H9 (cell line): ENCODE measurements at regions not wholly inside any gene's neighbourhood (a gene's known extent, or its start where the extent isn't known, plus 50 kb on each side); places are given as distances from the start of the nearest gene placed in this dataset.

Experiments used
- DNase-seq: peaks from one replicate; pipeline ENCODE4 v3.0.0-alpha.2; 2017
- H2AFZ ChIP-seq: one replicate; pipeline ENCODE4 v1.6.1; 2013; ENCODE audit warnings: mild to moderate bottlenecking, low read length, control low read depth, moderate library complexity
- H2AK5ac ChIP-seq: 2 replicates; pipeline ENCODE4 v1.6.1; 2013; ENCODE audit warnings: low read length, control low read depth, mixed read lengths; ENCODE audit not compliant: insufficient read length
- H2BK120ac ChIP-seq: one replicate; pipeline ENCODE4 v1.6.1; 2013; ENCODE audit warnings: low read depth, mild to moderate bottlenecking, low read length, control low read depth, inconsistent platforms; ENCODE audit not compliant: poor library complexity, severe bottlenecking
- H2BK12ac ChIP-seq: 2 replicates; pipeline ENCODE4 v1.6.1; 2013; ENCODE audit warnings: low read length, control low read depth, mixed read lengths, low read depth; ENCODE audit not compliant: insufficient read length
- H2BK15ac ChIP-seq: 2 replicates; pipeline ENCODE4 v1.6.1; 2013; ENCODE audit warnings: low read depth, low read length, control low read depth
- H2BK20ac ChIP-seq: one replicate; pipeline ENCODE4 v1.6.1; 2013; ENCODE audit warnings: low read depth, mild to moderate bottlenecking, low read length, control low read depth, inconsistent platforms; ENCODE audit not compliant: poor library complexity, severe bottlenecking
- H2BK5ac ChIP-seq: 2 replicates; pipeline ENCODE4 v1.6.1; 2013; ENCODE audit warnings: low read length, control low read depth, mixed read lengths; ENCODE audit not compliant: insufficient read length
- H3K14ac ChIP-seq: 2 replicates; pipeline ENCODE4 v1.6.1; 2013; ENCODE audit warnings: low read length, control low read depth; ENCODE audit not compliant: insufficient read depth
- H3K18ac ChIP-seq: 2 replicates; pipeline ENCODE4 v1.6.1; 2013; ENCODE audit warnings: low read depth, mild to moderate bottlenecking, mixed read lengths, low read length, control low read depth; ENCODE audit not compliant: insufficient read length
- H3K23ac ChIP-seq: 2 replicates; pipeline ENCODE4 v1.6.1; 2013; ENCODE audit warnings: low read length, control low read depth, mixed read lengths, low read depth; ENCODE audit not compliant: insufficient read length
- H3K23me2 ChIP-seq: 2 replicates; pipeline ENCODE4 v1.6.1; 2013; ENCODE audit warnings: low read depth, mild to moderate bottlenecking, mixed read lengths, low read length, control low read depth; ENCODE audit not compliant: insufficient read length, poor library complexity, severe bottlenecking
- H3K27ac ChIP-seq: 2 replicates; pipeline ENCODE4 v1.5.1; 2013; ENCODE audit warnings: low read length, control low read depth, mixed read lengths, low read depth; ENCODE audit not compliant: insufficient read length
- H3K27me3 ChIP-seq: 2 replicates; pipeline ENCODE4 v1.6.1; 2013; ENCODE audit warnings: low read length, control low read depth, inconsistent platforms; ENCODE audit not compliant: insufficient read depth
- H3K4ac ChIP-seq: 2 replicates; pipeline ENCODE4 v1.6.1; 2013; ENCODE audit warnings: low read depth, mild to moderate bottlenecking, control low read depth, inconsistent platforms, low read length, moderate library complexity
- H3K4me1 ChIP-seq: 2 replicates; pipeline ENCODE4 v1.6.1; 2013; ENCODE audit warnings: low read length, control low read depth, inconsistent platforms; ENCODE audit not compliant: insufficient read depth
- H3K4me2 ChIP-seq: 2 replicates; pipeline ENCODE4 v1.6.1; 2013; ENCODE audit warnings: low read length, control low read depth, mixed read lengths; ENCODE audit not compliant: insufficient read length, insufficient read depth
- H3K56ac ChIP-seq: 2 replicates; pipeline ENCODE4 v1.6.1; 2013; ENCODE audit warnings: low read depth, mild to moderate bottlenecking, mixed read lengths, low read length, control low read depth; ENCODE audit not compliant: insufficient read length
- H3K79me1 ChIP-seq: 2 replicates; pipeline ENCODE4 v1.6.1; 2013; ENCODE audit warnings: low read depth, mild to moderate bottlenecking, moderate library complexity, low read length, control low read depth, inconsistent platforms; ENCODE audit not compliant: insufficient read depth, poor library complexity, severe bottlenecking
- H3K79me2 ChIP-seq: 2 replicates; pipeline ENCODE4 v1.6.1; 2013; ENCODE audit warnings: low read length, control low read depth, inconsistent platforms; ENCODE audit not compliant: insufficient read depth
- H3K9ac ChIP-seq: 2 replicates; pipeline ENCODE4 v1.6.1; 2013; ENCODE audit warnings: low read length, control low read depth, mixed read lengths; ENCODE audit not compliant: insufficient read length; ENCODE audit errors: extremely low read depth
- H3K9me3 ChIP-seq: one replicate; pipeline ENCODE4 v1.6.1; 2013; ENCODE audit warnings: low read depth, low read length, inconsistent platforms; ENCODE audit not compliant: control insufficient read depth
- H3T11ph ChIP-seq: one replicate; pipeline ENCODE4 v1.6.1; 2013; ENCODE audit warnings: mild to moderate bottlenecking, low read length, control low read depth, inconsistent platforms
- H4K20me1 ChIP-seq: one replicate; pipeline ENCODE4 v1.6.1; 2013; ENCODE audit not compliant: control insufficient read depth, insufficient read length, insufficient read depth
- H4K5ac ChIP-seq: 2 replicates; pipeline ENCODE4 v1.6.1; 2013; ENCODE audit warnings: low read depth, mild to moderate bottlenecking, mixed read lengths, low read length, control low read depth; ENCODE audit not compliant: insufficient read length
- H4K8ac ChIP-seq: replicated peaks from 2 replicates; pipeline ENCODE4 v1.6.1; 2013; ENCODE audit warnings: low read length, control low read depth, mixed read lengths, low read depth; ENCODE audit not compliant: insufficient read length
- H4K91ac ChIP-seq: 2 replicates; pipeline ENCODE4 v1.6.1; 2013; ENCODE audit warnings: low read depth, mild to moderate bottlenecking, moderate library complexity, mixed read lengths, low read length, control low read depth; ENCODE audit not compliant: insufficient read length
- H3K27ac Mint-ChIP-seq, 3 experiments: 2 replicates in 2 of 3; 3 replicates in 1 of 3; pipeline ENCODE4 v1.8.0; 2020 to 2021; ENCODE audit warnings: mixed read lengths in 3 of 3, mild to moderate bottlenecking in 1 of 3, moderate library complexity in 1 of 3
- H3K27me3 Mint-ChIP-seq: 2 replicates; pipeline ENCODE4 v1.8.0; 2021; ENCODE audit warnings: low read depth, mild to moderate bottlenecking, moderate library complexity, mixed read lengths
- H3K36me3 Mint-ChIP-seq, 3 experiments: 2 replicates in 2 of 3; 3 replicates in 1 of 3; pipeline ENCODE4 v1.8.0; 2020 to 2021; ENCODE audit warnings: low read depth in 3 of 3, mixed read lengths in 3 of 3; ENCODE audit not compliant: insufficient read depth in 1 of 3
- H3K4me1 Mint-ChIP-seq, 2 experiments: 2 replicates each; pipeline ENCODE4 v1.8.0; 2020; ENCODE audit warnings: mixed read lengths in 2 of 2
- H3K4me3 Mint-ChIP-seq, 2 experiments: 2 replicates in 1 of 2; 3 replicates in 1 of 2; pipeline ENCODE4 v1.8.0; 2020 to 2021; ENCODE audit warnings: mild to moderate bottlenecking in 2 of 2, mixed read lengths in 2 of 2, moderate library complexity in 1 of 2
- H3K9me3 Mint-ChIP-seq, 2 experiments: 2 replicates in 1 of 2; 3 replicates in 1 of 2; pipeline ENCODE4 v1.8.0; 2020; ENCODE audit warnings: mild to moderate bottlenecking in 2 of 2, mixed read lengths in 2 of 2, moderate library complexity in 1 of 2
- CTCF ChIP-seq: fragments of 200-600 bp; sonication (generic); conservative IDR thresholded peaks from 3 replicates; pipeline ENCODE4 v1.8.0; 2021; ENCODE audit warnings: antibody characterized with exemption, mild to moderate bottlenecking
- WGBS: extraction: QIAGEN DNeasy Blood & Tissue Kit; methylation state at CpG from one replicate; pipeline ENCODE4 v1.1.7; 2013; ENCODE audit warnings: missing lambda C conversion rate, low lambda C conversion rate, mixed read lengths; ENCODE audit not compliant: insufficient read length; ENCODE audit errors: extremely low coverage; 5-methylcytosine and 5-hydroxymethylcytosine counted together

GRCh38 chr11:104529906-104530305 is 366.0 kb upstream of the PDGFD start:
- Histone ChIP-seq H3K9ac (no peak overlapping the region), H4K20me1 (no peaks in the 10 kb centered on the region), H2AK5ac (no peak overlapping the region), H2BK15ac (no peak overlapping the region), H2AFZ (no peak overlapping the region), H3K79me2 (no peaks in the 10 kb centered on the region), H3K23ac (no peak overlapping the region), H3K4ac (no peak overlapping the region), H3K9me3 (no peaks in the 10 kb centered on the region), H3K14ac (no peak overlapping the region), H3T11ph (no peak overlapping the region), H3K18ac (no peak overlapping the region), H4K8ac (no peak overlapping the region), H3K23me2 (no peaks in the 10 kb centered on the region), H3K56ac (no peak overlapping the region), H3K27ac (no peak overlapping the region), H4K91ac (no peak overlapping the region), H3K4me1 (no peaks in the 10 kb centered on the region), H2BK12ac (no peak overlapping the region), H2BK120ac (no peak overlapping the region), H3K27me3 (no peaks in the 10 kb centered on the region), H3K79me1 (no peaks in the 10 kb centered on the region), H2BK20ac (no peak overlapping the region), H4K5ac (no peak overlapping the region), H2BK5ac (no peak overlapping the region), H3K4me2 (no peak overlapping the region)
- Mint-ChIP-seq H3K4me3 (no peak overlapping the region), H3K36me3 (peaks cover 0 to 4% (median 2%) of the 10 kb centered on the region in 3 experiments; a peak in 3 of 7 replicates), H3K4me1 (peaks cover 13 to 18% of the 10 kb centered on the region in 2 experiments), H3K27me3 (no peaks in the 10 kb centered on the region), H3K9me3 (peaks cover 0 to 3% of the 10 kb centered on the region in 2 experiments; a peak in 1 of 5 replicates), H3K27ac (no peak overlapping the region; a peak in 1 of 7 replicates)
- DNase-seq = no peak
- WGBS = no CpG with 5 or more reads among the region's 2 CpGs
- no peak for TF ChIP-seq CTCF
